Mesenchymal stem cell (in vitro differentiated cells and primary cell): ENCODE measurements at regions not wholly inside any gene's neighbourhood (a gene's known extent, or its start where the extent isn't known, plus 50 kb on each side); places are given as distances from the start of the nearest gene placed in this dataset.

ENCODE experiments used
- DNase-seq: peaks from one replicate; pipeline ENCODE4 v3.0.0-alpha.2; 2013
- H2AFZ ChIP-seq: one replicate; pipeline ENCODE4 v1.6.1; 2013; ENCODE audit warnings: low read depth, mild to moderate bottlenecking, control low read depth, inconsistent platforms, low read length, moderate library complexity
- H2AK5ac ChIP-seq: 2 replicates; pipeline ENCODE4 v1.6.1; 2013; ENCODE audit warnings: low read length, moderate library complexity, mild to moderate bottlenecking, inconsistent platforms; ENCODE audit not compliant: severe bottlenecking
- H2BK120ac ChIP-seq: one replicate; pipeline ENCODE4 v1.6.1; 2013; ENCODE audit warnings: low read depth, mild to moderate bottlenecking, inconsistent platforms, low read length, moderate library complexity
- H2BK12ac ChIP-seq, 2 experiments: one replicate each; pipeline ENCODE4 v1.6.1; 2013; ENCODE audit warnings: inconsistent platforms in 2 of 2, low read length in 2 of 2, mild to moderate bottlenecking in 2 of 2, moderate library complexity in 2 of 2, control low read depth in 1 of 2
- H2BK15ac ChIP-seq: one replicate; pipeline ENCODE4 v1.6.1; 2013; ENCODE audit warnings: mild to moderate bottlenecking, low read depth, inconsistent platforms; ENCODE audit not compliant: poor library complexity, severe bottlenecking
- H2BK5ac ChIP-seq: 2 replicates; pipeline ENCODE4 v1.6.1; 2013; ENCODE audit warnings: low read depth, mild to moderate bottlenecking, low read length, control low read depth, inconsistent platforms; ENCODE audit not compliant: poor library complexity, severe bottlenecking
- H3K14ac ChIP-seq, 2 experiments: one replicate each; pipeline ENCODE4 v1.6.1; 2013; ENCODE audit warnings: inconsistent platforms in 2 of 2, low read length in 2 of 2, control low read depth in 1 of 2, mild to moderate bottlenecking in 1 of 2, moderate library complexity in 1 of 2
- H3K18ac ChIP-seq, 2 experiments: one replicate each; pipeline ENCODE4 v1.6.1; 2013; ENCODE audit warnings: inconsistent platforms in 2 of 2, low read length in 2 of 2, control low read depth in 1 of 2, low read depth in 1 of 2, mild to moderate bottlenecking in 1 of 2
- H3K23ac ChIP-seq, 2 experiments: one replicate each; pipeline ENCODE4 v1.6.1; 2013; ENCODE audit warnings: inconsistent platforms in 2 of 2, low read length in 2 of 2, mild to moderate bottlenecking in 2 of 2, moderate library complexity in 2 of 2, control low read depth in 1 of 2
- H3K27ac ChIP-seq: 2 replicates; pipeline ENCODE4 v1.5.1; 2013; ENCODE audit warnings: mild to moderate bottlenecking, moderate library complexity, low read length, control low read depth, inconsistent platforms; ENCODE audit not compliant: poor library complexity, severe bottlenecking
- H3K27me3 ChIP-seq, 2 experiments: 2 replicates each; pipeline versions ENCODE4 v1.6.1 to v1.7.0; 2013; ENCODE audit warnings: low read length in 2 of 2, mild to moderate bottlenecking in 2 of 2, moderate library complexity in 2 of 2, control low read depth in 1 of 2, inconsistent platforms in 1 of 2; ENCODE audit not compliant: control insufficient read depth in 1 of 2, insufficient read depth in 1 of 2
- H3K36me3 ChIP-seq, 2 experiments: 2 replicates each; pipeline versions ENCODE4 v1.6.1 to v1.7.0; 2013; ENCODE audit warnings: low read length in 2 of 2, control low read depth in 1 of 2, inconsistent platforms in 1 of 2, low read depth in 1 of 2, mild to moderate bottlenecking in 1 of 2; ENCODE audit not compliant: insufficient read depth in 2 of 2, control insufficient read depth in 1 of 2
- H3K4ac ChIP-seq, 2 experiments: one replicate each; pipeline ENCODE4 v1.6.1; 2013; ENCODE audit warnings: inconsistent platforms in 2 of 2, low read length in 2 of 2, mild to moderate bottlenecking in 2 of 2, moderate library complexity in 2 of 2, control low read depth in 1 of 2, low read depth in 1 of 2
- H3K4me1 ChIP-seq: 2 replicates; pipeline ENCODE4 v1.6.1; 2013; ENCODE audit warnings: low read depth, low read length, control low read depth; ENCODE audit not compliant: control insufficient read depth, insufficient read depth
- H3K4me2 ChIP-seq: 2 replicates; pipeline ENCODE4 v1.6.1; 2013; ENCODE audit warnings: low read length, mild to moderate bottlenecking, inconsistent platforms; ENCODE audit not compliant: poor library complexity, severe bottlenecking
- H3K4me3 ChIP-seq, 2 experiments: 2 replicates each; pipeline versions ENCODE4 v1.5.1 to v1.7.0; 2013; ENCODE audit warnings: low read length in 2 of 2, mild to moderate bottlenecking in 2 of 2, control low read depth in 1 of 2, low read depth in 1 of 2; ENCODE audit not compliant: insufficient read depth in 1 of 2
- H3K79me1 ChIP-seq: replicated peaks from 2 replicates; pipeline ENCODE4 v1.6.1; 2013; ENCODE audit warnings: mild to moderate bottlenecking, control low read depth, low read length, inconsistent platforms; ENCODE audit not compliant: poor library complexity, severe bottlenecking
- H3K9ac ChIP-seq: 2 replicates; pipeline ENCODE4 v1.7.0; 2013; ENCODE audit warnings: mild to moderate bottlenecking, low read length, moderate library complexity
- H3K9me3 ChIP-seq: 2 replicates; pipeline ENCODE4 v1.7.0; 2013; ENCODE audit warnings: mild to moderate bottlenecking, low read length; ENCODE audit not compliant: control insufficient read depth
- H4K8ac ChIP-seq: one replicate; pipeline ENCODE4 v1.6.1; 2013; ENCODE audit warnings: inconsistent platforms, mild to moderate bottlenecking, low read length, moderate library complexity
- H4K91ac ChIP-seq: one replicate; pipeline ENCODE4 v1.6.1; 2013; ENCODE audit warnings: mild to moderate bottlenecking, low read length, inconsistent platforms
- whole genome bisulfite sequencing: methylation state at CpG from one replicate; pipeline ENCODE4 v1.1.7; 2013; ENCODE audit warnings: mixed read lengths; 5-methylcytosine and 5-hydroxymethylcytosine counted together

- no peaks in the 10 kb centered on the region for H3K27me3 ChIP-seq
- WGBS: 35% methylated on average over 2 of the region's 4 CpGs
- no peak overlapping the region for H2AFZ ChIP-seq
- no peak overlapping the region for H2BK5ac ChIP-seq
- no peaks in the 10 kb centered on the region for H3K36me3 ChIP-seq
- no peak for DNase-seq
- no peaks in the 10 kb centered on the region for H3K4me1 ChIP-seq
- H4K8ac ChIP-seq: no peak overlapping the region
- H2BK120ac ChIP-seq: no peak overlapping the region
- H2AK5ac ChIP-seq: no peak overlapping the region
- no peak overlapping the region for H4K91ac ChIP-seq
- no peak overlapping the region for H2BK15ac ChIP-seq
- no peak overlapping the region for H3K4me3 ChIP-seq
- no peak overlapping the region for H3K27ac ChIP-seq
- no peak overlapping the region for H3K18ac ChIP-seq
- no peak overlapping the region for H3K14ac ChIP-seq
- H3K9me3 ChIP-seq: peaks cover 6% of the 10 kb centered on the region
- H3K4me2 ChIP-seq: no peak overlapping the region
- H2BK12ac ChIP-seq: no peak overlapping the region
- no peak overlapping the region for H3K4ac ChIP-seq
- no peak overlapping the region for H3K23ac ChIP-seq
- H3K79me1 ChIP-seq: no peaks in the 10 kb centered on the region
- no peak overlapping the region for H3K9ac ChIP-seq
Observed at GRCh38 chr20:60913298-60913697, 338.8 kb upstream of the CDH4 start.

- Histone ChIP-seq H4K91ac (no peak overlapping the region), H3K4ac (no peak overlapping the region), H3K79me1 (no peaks in the 10 kb centered on the region), H2AFZ (no peak overlapping the region), H3K14ac (no peak overlapping the region), H3K18ac (no peak overlapping the region), H3K27ac (no peak overlapping the region), H3K9ac (no peak overlapping the region), H2AK5ac (no peak overlapping the region), H2BK15ac (no peak overlapping the region), H2BK5ac (no peak overlapping the region), H3K9me3 (peaks cover 6% of the 10 kb centered on the region), H3K4me3 (no peak overlapping the region), H3K27me3 (no peaks in the 10 kb centered on the region), H2BK12ac (no peak overlapping the region), H4K8ac (no peak overlapping the region), H3K4me1 (no peaks in the 10 kb centered on the region), H3K23ac (no peak overlapping the region), H2BK120ac (no peak overlapping the region), H3K36me3 (no peaks in the 10 kb centered on the region), H3K4me2 (no peak overlapping the region)
- DNase-seq: no peak
- WGBS: 70% methylated on average over 7 of the region's 7 CpGs
Observed at GRCh38 chr20:60921022-60921622, 330.9 kb upstream of the CDH4 start.

- no peak overlapping the region for H3K4me3 ChIP-seq
- no peak for DNase-seq
- H2BK15ac ChIP-seq: no peak overlapping the region
- no peak overlapping the region for H2AFZ ChIP-seq
- H3K14ac ChIP-seq: no peak overlapping the region
- H3K18ac ChIP-seq: no peak overlapping the region
- no peak overlapping the region for H4K8ac ChIP-seq
- no peak overlapping the region for H2BK5ac ChIP-seq
- H3K9me3 ChIP-seq: no peaks in the 10 kb centered on the region
- no peaks in the 10 kb centered on the region for H3K4me1 ChIP-seq
- H3K27ac ChIP-seq: no peak overlapping the region
- H3K23ac ChIP-seq: no peak overlapping the region
- H3K36me3 ChIP-seq: no peaks in the 10 kb centered on the region
- H3K27me3 ChIP-seq: no peaks in the 10 kb centered on the region
- H2BK12ac ChIP-seq: no peak overlapping the region
- no peak overlapping the region for H2AK5ac ChIP-seq
- no peak overlapping the region for H4K91ac ChIP-seq
- H3K9ac ChIP-seq: no peak overlapping the region
- no peaks in the 10 kb centered on the region for H3K79me1 ChIP-seq
- H2BK120ac ChIP-seq: no peak overlapping the region
- H3K4me2 ChIP-seq: no peak overlapping the region
- 56% methylated on average over 4 of the region's 4 CpGs for WGBS
- H3K4ac ChIP-seq: no peak overlapping the region
Observed at GRCh38 chr20:60926831-60927230, 325.2 kb upstream of the CDH4 start.

GRCh38 chr20:60928341-60928740 is 323.7 kb upstream of the CDH4 start:
- Histone ChIP-seq H3K4me2 (no peak overlapping the region), H3K4me1 (no peaks in the 10 kb centered on the region), H3K14ac (no peak overlapping the region), H3K4ac (no peak overlapping the region), H3K4me3 (no peak overlapping the region), H3K18ac (no peak overlapping the region), H2AK5ac (no peak overlapping the region), H2BK5ac (no peak overlapping the region), H3K27ac (no peak overlapping the region), H2BK15ac (no peak overlapping the region), H3K23ac (no peak overlapping the region), H2BK120ac (no peak overlapping the region), H2AFZ (no peak overlapping the region), H3K27me3 (no peaks in the 10 kb centered on the region), H3K36me3 (no peaks in the 10 kb centered on the region), H2BK12ac (no peak overlapping the region), H4K91ac (no peak overlapping the region), H3K9me3 (no peaks in the 10 kb centered on the region), H4K8ac (no peak overlapping the region), H3K79me1 (no peaks in the 10 kb centered on the region), H3K9ac (no peak overlapping the region)
- 93% methylated on average over 1 of the region's 1 CpG for WGBS
- DNase-seq: no peak
